GM18867 (cell line): ENCODE measurements at regions not wholly inside any gene's neighbourhood (a gene's known extent, or its start where the extent isn't known, plus 50 kb on each side); places are given as distances from the start of the nearest gene placed in this dataset.
"Not testable (repeated sequence)": the region's sequence is repeated elsewhere in the genome, so short reads cannot be mapped to it uniquely, and the experiment has no call there.

Experiments
- ATAC-seq: cut with Tn5 transposase; IDR thresholded peaks from one replicate; pipeline ENCODE4 v1.9.1; 2021; ENCODE audit warnings: mild to moderate bottlenecking, moderate library complexity; ENCODE audit not compliant: unreplicated experiment

DNA sequence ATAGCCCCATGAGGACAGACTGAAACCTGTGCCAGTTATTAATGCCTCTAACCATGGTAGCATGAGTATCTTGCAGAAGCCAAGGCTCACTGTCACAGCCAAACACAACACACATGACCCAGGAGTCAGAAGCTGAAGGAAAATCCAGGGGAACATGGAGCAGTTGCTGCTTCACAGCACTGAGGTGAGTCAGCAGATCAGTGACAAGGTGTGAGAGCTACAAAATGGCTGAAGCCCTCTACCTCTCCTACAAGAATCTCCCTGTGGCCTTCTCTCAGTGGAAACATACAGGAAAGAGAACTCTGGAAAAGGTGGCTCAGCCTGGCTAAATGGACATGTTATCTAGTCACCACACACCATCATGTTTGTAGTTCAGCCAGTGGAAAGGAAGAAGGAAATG lies 93.5 kb downstream of the NAB1 start:
- ATAC-seq: no peak

DNA sequence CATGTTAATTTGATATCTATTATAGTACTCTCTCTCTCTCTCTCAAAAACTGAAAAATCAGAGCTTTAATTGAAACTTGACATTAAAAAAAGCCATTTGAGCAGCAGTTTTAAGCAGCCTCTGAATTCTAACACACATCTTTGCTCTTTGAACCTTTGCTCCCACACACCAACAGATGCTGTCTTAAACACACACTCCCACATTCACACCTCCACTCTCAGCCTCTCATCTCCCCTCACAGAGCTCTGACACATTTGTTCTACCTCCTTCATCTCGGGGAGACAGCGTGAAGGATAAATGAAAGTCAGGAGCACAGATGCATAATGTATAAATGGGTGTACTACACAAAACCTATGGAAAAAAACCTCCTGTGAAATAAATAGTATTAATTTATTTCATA lies 95.2 kb downstream of the NAB1 start:
- ATAC-seq: no peak

DNA sequence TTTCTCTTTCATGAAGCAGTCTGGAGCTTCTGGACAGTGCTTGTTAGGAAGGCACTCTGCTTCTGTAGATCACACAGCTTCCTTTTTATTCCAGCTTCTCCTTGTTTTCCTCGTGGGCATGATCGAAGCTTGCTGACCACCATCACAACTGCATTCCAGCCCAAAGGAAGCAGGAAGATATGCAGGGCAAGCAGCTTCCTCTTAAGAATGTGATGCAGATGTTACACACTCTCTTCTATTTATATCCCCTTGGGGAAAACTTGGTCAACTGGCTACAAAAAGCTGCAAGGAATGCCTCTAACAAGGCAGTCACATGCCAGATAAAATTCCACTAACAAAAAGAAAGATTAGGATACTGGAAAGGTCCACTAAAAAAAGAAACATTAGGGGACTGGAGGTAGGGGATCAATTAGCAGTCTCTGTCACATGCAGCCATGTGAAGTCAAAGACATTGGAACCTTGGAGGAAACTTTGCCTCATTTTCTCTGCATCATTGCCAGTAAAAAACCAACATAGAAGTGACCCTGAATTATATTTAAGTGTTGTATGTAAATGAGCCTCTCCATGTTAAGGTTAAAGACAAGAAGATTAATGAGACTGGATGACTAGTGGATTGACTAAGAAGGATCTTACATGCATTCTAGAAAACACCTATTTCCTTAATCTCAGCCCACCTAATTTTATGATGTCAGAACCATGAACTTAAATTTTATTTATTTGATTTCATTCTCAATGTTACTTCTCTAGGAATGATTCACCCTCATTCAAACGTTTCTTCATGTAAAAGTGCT lies 98.3 kb downstream of the NAB1 start:
- ATAC-seq: no peak

DNA sequence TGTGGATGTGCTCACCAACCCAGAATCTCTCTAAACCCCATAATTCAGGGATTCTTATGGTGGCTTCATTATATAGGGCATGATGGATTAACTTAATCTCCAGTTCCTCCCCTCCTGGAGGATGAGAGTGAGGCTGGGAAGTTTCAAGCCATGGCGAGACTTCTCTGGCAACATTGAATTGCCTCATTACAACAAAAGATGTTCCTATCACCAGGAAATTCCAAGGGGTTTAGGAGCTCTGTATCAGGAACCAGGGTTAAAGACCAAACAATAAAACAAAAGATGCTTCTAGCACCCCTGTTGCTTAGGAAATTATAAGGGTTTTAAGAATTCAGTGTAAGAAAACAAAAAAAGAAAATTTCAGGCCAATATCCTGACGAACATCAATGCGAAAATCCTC lies 100.1 kb downstream of the NAB1 start:
- ATAC-seq: no peak

DNA sequence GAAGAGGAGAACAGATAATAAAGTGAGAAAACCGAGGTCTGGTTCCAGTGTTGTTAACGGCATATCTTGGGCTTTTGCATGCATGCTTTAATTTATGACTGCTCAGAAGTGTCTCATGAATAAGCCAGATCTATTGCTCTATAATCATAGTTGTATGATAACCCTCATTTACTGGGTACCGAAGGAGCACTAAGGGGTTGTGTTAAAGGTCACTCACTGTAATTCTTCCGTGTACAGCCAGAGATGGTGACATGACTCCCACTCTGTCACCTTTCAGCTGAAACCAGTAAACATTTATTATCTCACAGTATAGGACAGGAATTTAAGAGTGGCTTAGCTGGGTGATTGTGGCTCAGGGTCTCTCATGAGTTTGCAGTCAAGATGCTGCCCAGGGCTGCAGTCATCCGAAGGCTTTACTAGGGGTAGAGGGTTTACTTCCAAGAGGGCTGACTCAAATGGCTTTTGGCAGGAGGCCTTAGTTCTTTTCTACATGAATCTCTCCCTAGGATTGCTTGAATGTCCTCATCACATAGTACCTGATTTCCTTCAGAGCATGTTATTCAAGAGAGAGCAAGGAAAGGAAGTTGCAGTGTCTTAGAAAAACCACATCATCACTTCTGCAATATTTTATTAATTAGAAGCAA lies 107.0 kb downstream of the NAB1 start:
- ATAC-seq: no peak

DNA sequence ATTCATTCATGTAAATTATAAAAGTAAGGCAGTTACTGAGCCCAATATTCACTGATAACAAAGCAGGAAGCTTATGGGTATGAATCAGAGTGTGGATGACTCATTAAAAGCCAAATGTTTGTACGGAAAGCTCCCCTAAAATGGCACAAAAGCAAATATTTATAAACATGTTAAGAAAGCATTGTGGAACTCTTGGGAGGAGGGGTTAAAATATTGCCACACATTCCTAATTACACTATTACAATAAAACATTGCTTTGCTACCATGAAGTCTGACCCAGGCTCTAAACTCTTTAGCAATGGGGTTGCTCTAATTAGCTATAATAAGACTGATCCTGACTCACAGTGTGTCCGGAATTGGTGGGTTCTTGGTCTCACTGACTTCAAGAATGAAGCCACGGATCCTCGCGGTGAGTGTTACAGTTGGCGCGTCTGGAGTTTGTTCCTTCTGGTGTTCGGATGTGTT lies 110.9 kb downstream of the NAB1 start:
- no peak for ATAC-seq

DNA sequence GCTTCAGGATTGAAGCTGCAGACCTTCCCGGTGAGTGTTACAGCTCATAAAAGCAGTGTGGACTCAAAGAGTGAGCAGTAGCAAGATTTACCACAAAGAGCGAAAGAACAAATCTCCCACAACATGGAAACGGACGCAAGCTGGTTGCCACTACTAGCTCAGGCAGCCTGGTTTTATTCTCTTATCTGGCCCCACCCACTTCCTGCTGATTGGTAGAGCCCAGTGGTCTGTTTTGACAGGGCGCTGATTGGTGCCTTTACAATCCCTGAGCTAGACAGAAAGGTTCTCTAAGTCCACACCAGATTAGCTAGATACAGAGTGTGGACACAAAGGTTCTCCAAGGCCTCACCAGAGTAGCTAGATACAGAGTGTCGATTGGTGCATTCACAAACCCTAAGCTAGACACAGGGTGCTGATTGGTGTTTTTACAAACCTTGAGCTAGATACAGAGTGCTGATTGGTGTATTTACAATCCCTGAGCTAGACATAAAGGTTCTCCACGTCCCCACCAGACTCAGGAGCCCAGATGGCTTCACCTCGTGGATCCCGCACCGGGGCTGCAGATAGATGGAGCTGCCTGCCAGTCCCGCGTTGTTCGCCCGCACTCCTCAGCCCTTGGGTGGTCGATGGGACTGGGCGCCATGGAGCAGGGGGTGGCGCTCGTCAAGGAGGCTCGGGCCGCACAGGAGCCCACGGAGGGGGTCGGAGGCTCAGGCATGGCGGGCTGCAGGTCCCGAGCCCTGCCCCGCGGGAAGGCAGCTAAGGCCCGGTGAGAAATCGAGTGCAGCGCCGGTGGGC lies 111.7 kb downstream of the NAB1 start:
- ATAC-seq: not testable (repeated sequence)

DNA sequence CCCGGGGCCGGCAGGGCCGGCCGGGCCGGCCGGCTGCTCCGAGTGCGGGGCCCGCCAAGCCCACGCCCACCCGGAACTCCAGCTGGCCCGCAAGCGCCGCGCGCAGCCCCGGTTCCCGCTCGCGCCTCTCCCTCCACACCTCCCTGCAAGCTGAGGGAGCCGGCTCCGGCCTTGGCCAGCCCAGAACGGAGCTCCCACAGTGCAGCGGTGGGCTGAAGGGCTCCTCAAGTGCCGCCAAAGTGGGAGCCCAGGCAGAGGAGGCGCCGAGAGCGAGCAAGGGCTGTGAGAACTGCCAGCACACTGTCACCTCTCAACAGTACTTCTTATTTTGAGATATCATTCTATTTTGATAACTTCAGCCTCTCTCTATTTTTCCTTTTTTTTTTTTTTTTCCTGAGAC lies 112.3 kb downstream of the NAB1 start:
- not testable (repeated sequence) for ATAC-seq

DNA sequence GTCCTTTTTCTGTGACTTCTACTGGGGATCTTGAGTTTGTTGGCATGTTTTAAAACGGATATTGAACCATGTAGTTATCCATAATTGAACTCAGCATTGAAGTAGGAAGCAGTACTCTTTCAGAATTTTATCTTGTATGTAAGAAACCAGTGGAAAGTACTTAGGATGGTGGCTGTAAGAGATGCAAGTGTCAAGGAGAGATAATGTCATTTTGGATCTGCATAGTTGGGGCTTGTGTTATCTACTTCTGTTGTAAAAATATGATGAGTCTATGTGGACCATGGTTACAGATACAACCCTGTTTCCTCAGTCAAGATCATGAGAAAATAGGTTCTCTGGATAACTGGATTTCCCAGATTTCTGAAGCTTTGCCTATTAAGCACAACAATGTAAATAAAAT lies 113.7 kb downstream of the NAB1 start:
- ATAC-seq: no peak

DNA sequence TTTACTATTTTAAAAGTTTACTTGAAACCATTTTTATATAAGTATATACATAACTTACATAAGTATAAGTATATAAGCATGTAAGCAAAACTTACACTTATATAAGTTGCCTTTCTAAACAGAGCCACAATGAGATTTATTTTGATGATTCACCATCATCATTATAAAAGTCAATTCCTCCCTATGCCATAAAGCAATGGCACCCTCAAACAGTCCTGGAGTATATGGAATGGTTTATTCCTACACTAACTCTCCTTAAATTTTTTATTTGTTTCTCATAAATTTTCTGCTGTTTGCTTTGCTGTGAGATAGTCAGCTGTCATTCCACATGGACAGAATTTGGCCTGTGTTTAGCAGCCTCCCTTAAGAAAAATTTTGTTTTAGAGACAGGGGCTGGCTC lies 114.2 kb downstream of the NAB1 start:
- ATAC-seq: no peak

DNA sequence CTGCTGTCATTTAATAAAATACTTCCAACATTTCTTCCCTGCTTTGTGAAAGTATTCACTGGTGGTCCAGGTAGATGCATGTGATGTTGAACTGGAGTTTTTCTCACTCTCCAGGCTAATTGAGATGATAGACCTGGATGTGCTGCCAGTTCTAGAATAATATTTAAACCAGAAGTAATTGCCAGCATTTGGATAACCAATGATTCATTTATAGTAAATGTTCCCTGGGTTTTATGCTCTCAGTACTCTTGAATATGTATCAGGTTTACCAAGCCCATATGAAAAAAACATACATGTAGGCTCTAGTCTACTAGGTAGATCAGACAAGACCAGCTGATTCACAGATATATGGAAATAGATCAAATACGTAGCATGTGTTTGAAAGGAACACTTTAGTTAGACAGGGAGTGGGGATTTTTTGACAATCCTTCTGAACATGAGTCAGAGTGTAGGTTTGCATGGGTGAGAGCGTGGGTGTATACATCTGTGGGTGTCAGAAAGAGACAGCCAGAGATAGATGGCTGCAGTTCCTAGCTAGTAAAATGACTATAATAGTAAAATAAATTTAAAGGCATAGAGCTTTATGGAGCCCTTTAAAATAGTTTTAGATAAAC lies 115.1 kb downstream of the NAB1 start:
- ATAC-seq: peak; percentile 62

DNA sequence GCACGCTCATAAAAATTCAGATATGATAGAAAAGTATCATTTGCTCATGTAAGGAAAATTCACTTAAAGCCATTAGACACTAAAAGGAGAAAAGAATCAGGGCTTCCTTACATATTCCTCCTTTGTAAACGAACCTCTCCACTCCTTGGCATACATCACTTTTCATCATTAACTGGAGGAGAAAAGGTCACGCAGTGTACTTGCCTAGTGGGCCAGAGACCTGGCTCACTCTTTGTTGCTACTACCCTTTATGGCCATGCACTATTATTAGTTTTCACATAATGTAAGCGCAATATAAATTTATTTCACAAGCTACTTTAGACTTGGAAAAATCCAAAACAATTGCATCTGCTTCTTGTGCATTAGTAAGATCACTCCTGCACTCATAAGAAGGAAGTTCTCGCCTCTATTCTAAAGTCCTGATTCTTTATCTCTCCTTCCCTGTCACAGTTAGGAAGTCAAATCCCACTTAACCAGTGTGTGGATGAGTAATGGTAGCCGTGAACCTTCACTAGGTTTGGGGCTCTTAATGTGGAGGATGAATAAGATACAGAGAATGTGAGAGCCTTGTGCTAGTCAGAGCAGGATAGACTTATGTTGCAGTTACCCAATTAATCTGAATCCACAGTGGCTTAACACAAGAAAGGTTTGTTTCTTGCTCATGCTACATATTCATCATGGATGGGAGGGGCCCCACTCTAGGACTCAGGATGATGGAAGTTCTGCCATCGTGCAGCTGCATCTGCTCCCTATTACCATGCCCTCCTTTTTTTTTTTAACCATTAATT lies 115.0 kb upstream of the GLS start:
- no peak for ATAC-seq

DNA sequence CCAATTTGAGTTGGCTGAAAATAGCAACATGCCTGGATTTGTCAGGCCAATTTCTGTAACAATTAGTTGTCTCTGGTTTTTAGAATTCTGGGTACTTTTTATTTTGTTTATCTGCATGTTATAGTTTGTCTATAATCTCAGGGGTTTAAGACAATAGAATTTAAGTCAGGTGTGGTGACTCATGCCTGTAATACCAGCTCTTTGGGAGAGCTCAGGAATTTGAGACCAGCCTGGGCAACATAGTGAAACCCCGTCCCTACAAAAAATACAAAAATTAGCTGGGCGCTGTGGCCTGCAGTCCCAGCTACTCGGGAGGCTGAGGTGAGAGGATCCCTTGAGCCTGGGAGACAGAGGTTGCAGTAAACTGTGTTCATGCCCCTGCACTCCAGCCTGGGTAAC lies 114.4 kb upstream of the GLS start:
- ATAC-seq: no peak

DNA sequence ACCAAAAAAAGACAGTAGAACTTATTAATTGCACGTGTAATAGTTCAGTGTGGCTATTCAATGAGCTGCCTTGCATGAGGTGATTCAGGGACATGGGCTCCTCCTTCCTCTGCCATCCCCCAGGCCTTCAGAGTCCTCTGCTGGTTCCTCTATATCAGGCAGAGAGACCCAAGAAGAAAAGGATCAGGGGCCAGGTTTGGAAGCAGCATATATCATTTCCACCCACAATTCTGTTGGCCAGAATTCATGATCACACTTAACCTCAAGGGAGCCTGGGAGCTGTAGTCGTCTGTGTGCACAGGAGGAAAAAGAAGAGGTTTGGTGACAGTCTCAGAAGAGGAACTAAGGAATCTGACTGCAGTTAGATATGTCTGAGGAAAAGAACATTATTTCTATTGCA lies 114.0 kb upstream of the GLS start:
- no peak for ATAC-seq

DNA sequence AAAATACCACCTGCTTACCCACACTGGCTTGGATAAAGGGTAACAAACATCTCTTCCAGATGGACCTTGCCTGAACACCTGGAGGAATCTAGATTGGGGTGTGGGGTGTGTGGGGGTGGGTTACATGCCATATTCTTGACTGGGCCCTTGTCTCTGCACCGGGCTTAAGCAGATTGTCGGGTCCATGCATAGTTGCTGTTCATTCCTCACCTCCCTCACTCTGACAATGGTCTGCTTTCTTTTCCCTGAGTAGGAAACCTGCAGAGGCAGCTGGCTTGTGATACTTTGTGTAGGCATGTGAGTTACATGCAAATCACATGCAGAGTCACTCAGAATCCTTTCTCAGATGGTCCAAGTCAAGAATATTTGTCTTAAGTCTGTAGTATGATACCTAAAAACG lies 112.8 kb upstream of the GLS start:
- ATAC-seq: no peak

DNA sequence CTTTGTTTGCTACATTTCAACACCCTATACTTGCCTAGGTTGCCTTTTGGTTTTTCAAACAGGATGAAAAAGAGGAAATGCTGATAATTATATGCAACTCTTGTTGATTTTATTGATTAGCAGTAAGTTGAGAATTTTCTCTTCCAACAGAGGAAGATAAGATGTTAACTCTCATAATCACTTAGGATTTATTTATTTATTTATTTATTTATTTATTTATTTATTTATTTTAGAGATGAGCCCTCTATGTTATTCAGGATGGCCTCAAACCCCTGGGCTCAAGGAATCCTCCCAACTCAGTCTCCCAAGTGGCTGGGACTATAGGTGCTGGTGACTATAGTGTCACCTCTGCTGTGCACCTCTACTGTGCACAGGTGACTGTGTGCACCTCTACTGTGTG lies 111.4 kb upstream of the GLS start:
- no peak for ATAC-seq

DNA sequence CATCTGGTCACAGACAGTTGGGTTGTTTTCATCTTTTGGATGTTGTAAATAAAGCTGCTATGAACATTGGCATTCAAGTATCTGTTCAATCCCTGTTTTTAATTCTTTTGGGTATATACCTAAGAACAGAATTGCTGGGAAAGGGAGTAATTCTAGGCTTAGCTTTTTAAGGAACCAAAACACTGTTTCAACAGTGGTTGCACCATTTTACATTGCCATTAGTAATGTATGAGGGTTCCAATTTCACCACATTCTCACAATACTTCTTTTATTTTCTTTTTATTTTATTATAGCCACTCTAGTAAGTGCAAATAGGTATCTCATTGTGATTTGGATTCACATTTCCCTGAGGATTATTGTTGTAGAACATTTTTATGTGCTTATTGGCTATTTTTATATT lies 108.9 kb upstream of the GLS start:
- ATAC-seq: no peak

DNA sequence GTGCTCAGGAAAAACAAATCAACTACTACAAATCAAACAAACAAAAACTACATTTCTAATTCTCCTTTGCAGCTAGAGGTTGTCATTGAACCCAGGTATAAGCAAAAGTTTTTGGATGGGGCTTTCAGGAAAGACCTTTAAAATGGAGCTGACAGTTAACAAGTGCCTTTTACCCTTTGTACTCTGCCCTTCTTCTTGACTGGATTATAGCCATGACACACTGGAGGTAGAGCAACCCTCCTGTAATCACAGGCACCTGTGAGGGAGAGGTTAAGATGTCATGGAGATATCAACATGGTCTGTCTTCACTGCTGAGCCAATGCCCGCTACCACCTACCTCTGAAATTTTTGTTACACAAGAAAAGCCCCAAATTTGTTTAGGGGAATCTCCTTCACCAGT lies 100.0 kb upstream of the GLS start:
- ATAC-seq: no peak

DNA sequence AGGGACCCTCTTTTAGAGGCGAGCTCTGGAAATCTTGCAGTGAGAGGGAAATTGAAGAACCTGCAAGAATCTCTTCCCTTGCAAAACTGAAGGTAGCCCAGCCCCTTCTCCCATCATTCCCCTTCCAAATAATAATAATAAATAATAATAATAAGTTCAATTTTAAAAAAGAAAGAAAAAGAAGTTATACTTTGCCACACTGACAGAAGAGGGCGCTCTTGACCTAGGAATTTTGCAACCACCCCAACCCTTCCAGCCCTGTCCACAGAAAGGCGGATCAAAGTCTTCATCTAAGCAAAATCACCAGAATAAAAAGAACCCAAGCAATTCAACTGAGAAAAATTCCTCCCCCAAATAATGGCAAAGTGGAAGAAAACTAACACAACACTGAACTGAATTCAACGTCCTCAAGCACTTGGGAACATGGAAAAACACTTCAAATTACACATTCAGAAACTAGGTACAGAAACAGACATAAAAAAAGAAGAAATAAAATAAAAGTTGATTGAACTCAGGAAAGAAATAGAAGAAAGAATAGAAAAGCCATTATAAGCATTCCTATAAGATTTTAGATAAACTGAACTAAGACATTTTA lies 98.9 kb upstream of the GLS start:
- no peak for ATAC-seq

DNA sequence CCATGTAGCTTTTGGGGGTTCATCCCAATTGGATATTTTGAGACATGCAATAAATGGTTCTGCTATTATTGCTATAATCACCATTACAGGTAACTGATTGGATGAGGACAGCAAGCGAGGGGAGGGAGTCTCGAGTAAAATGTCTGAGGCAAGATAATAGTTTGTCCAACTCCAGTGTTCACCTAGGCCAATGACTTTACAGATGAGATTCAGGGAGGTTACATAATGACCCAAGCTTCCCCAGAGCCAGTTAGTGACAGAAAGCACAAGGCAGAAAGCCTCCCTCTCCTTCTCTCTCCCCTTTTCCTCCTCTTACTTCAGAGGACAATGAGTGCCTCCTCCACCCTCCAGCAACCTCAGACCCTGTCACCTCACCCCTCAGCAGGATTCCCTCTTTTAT lies 98.4 kb upstream of the GLS start:
- ATAC-seq: no peak
